ENCODE measurements at regions not wholly inside any gene's neighbourhood (a gene's known extent, or its start where the extent isn't known, plus 50 kb on each side); places are given as distances from the start of the nearest gene placed in this dataset.

- TF ChIP-seq CTCF (IDR thresholded peaks at IDR 0.05) (no peak), ZFX (IDR thresholded peaks at IDR 0.05; ENCODE audit: borderline replicate concordance) (no peak)
These were observed 220.8 kb upstream of the ZP4 start for GRCh38 chr1:238111516-238111915.

All from 22Rv1 (cell line).